Adrenal gland (tissue), 9 donors: ENCODE measurements at regions not wholly inside any gene's neighbourhood (a gene's known extent, or its start where the extent isn't known, plus 50 kb on each side); places are given as distances from the start of the nearest gene placed in this dataset.

Source experiments
- DNase-seq, 7 donors: peaks; one replicate each; pipeline ENCODE4 v3.0.0-alpha.2; 2019 to 2020
- H3K27ac ChIP-seq, 5 donors: fragments of 200-600 bp; sonication (generic) in 4 of 5; 1 replicate in 3 of 5; 2 replicates in 2 of 5; pipeline versions ENCODE4 v1.5.1 to v1.8.0; 2016 to 2020; ENCODE audit warnings: mild to moderate bottlenecking in 1 of 5
- H3K27me3 ChIP-seq: fragments of 200-600 bp; 2 replicates; pipeline ENCODE4 v1.8.0; 2021
- H3K36me3 ChIP-seq, 2 donors: fragments of 200-600 bp; replicated peaks in 1 of 2; 1 replicate in 1 of 2; 2 replicates in 1 of 2; pipeline versions ENCODE4 v1.5.1 to v1.8.0; 2018 to 2022
- H3K4me1 ChIP-seq, 2 donors: fragments of 200-600 bp; replicated peaks in 1 of 2; 1 replicate in 1 of 2; 2 replicates in 1 of 2; pipeline versions ENCODE4 v1.5.1 to v1.8.0; 2018 to 2021
- H3K4me3 ChIP-seq, 4 donors: fragments of 200-600 bp; sonication (generic) in 3 of 4; one replicate each; pipeline ENCODE4 v1.5.1; 2016 to 2018
- H3K9me3 ChIP-seq, 3 donors: fragments of 200-600 bp; sonication (generic) in 1 of 3; replicated peaks in 1 of 3; 1 replicate in 2 of 3; 2 replicates in 1 of 3; pipeline versions ENCODE4 v1.5.1 to v1.8.0; 2016 to 2021
- POLR2A ChIP-seq, 2 donors: fragments of 450-650 bp; IDR thresholded peaks; one replicate each; pipeline ENCODE4 v1.6.1; 2017; ENCODE audit warnings: antibody characterized with exemption in 2 of 2, mild to moderate bottlenecking in 2 of 2, moderate library complexity in 1 of 2
- WGBS, 4 donors: extraction: QIAGEN DNeasy Blood & Tissue Kit in 2 of 4; methylation state at CpG; one replicate each; pipeline versions ENCODE4 v1.1.5 to v1.1.7; 2013 to 2017; 5-methylcytosine and 5-hydroxymethylcytosine counted together
- intact Hi-C, 2 donors: fragments of 100-400 bp; cut with DNase I; formaldehyde crosslinking; loops; one replicate each; pipeline versions ENCODE4 v1.14.1 to v1.15.0; 2022 to 2023
- TF ChIP-seq, protein P1 (sequence below), 6 experiments: fragments of 450-650 bp in 4 of 6; fragments of 200-600 bp in 2 of 6; sonication (generic) in 1 of 6; IDR thresholded peaks; 1 replicate in 5 of 6; 2 replicates in 1 of 6; pipeline versions ENCODE4 v1.5.1 to v1.8.0; 2016 to 2021; ENCODE audit warnings: antibody characterized with exemption in 6 of 6, mild to moderate bottlenecking in 2 of 6, moderate library complexity in 1 of 6
- donor health status: healthy with polysubstance abuse.
- donor health status: Bipolar disorder and iron deficiency.
- donor health status: DM: yes; HTN: yes; CAD: no.
- donor health status: DM: no; HTN: no; CAD: no.
- donor health status: DM: no; HTN: no; CAD: no.

DNA sequence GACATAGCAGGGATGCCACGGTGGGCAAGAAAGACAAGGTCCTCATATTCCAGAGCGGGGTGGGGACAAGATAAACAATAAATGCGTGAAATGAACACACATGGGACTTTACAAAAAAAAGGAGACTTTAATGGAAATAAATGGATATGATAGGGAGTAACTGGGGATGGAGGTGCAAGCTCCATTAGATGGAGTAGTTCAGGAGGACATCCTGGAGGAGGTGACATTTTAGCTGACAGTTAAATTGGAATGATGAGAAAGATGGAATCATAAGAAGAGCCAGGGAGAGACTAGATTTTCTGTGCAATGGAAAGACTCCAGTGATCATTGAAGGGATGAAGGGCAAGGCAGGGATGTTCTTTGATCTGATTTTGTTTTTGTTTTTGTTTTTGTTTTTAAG lies 83.6 kb upstream of the MYL10 start:
- no peak overlapping the region for H3K27ac ChIP-seq
- intact Hi-C loops, result no loop called here
- TF ChIP-seq, protein P1, sequence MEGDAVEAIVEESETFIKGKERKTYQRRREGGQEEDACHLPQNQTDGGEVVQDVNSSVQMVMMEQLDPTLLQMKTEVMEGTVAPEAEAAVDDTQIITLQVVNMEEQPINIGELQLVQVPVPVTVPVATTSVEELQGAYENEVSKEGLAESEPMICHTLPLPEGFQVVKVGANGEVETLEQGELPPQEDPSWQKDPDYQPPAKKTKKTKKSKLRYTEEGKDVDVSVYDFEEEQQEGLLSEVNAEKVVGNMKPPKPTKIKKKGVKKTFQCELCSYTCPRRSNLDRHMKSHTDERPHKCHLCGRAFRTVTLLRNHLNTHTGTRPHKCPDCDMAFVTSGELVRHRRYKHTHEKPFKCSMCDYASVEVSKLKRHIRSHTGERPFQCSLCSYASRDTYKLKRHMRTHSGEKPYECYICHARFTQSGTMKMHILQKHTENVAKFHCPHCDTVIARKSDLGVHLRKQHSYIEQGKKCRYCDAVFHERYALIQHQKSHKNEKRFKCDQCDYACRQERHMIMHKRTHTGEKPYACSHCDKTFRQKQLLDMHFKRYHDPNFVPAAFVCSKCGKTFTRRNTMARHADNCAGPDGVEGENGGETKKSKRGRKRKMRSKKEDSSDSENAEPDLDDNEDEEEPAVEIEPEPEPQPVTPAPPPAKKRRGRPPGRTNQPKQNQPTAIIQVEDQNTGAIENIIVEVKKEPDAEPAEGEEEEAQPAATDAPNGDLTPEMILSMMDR (IDR thresholded peaks at IDR 0.05), result no peak
- no peak for TF ChIP-seq POLR2A (IDR thresholded peaks at IDR 0.05)

DNA sequence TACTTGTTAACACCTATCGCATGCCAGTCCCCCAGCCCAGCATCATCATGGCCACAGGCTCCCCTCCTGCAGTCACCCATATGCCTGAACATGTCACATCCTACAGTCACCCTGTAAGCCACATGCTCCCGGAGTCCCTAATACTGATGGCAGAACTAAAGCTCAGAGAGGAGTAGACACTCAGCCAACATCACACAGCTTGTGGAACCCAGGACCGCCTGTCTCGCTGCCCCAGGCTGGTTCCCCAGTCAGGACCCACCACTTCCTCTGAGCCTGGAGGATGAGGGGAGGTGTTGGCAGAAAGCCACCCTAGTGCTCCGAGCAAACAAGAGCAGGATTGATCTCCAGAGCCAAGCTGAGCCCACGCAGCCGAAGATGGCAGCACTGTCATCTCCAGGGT lies 85.0 kb upstream of the MYL10 start:
- DNase-seq, result no peak
- H3K4me3 ChIP-seq, result no peak overlapping the region
- no peaks in the 10 kb centered on the region for H3K9me3 ChIP-seq
- H3K27ac ChIP-seq, result no peak overlapping the region
- no peaks in the 10 kb centered on the region for H3K36me3 ChIP-seq
- TF ChIP-seq POLR2A (IDR thresholded peaks at IDR 0.05), result no peak
- TF ChIP-seq, protein P1 (IDR thresholded peaks at IDR 0.05), result no peak
- intact Hi-C loops, result no loop called here
- WGBS, 4 donors, result 70 to 88% (median 84%) methylated on average over 2 to 7 of the region's 7 CpGs
- no peaks in the 10 kb centered on the region for H3K4me1 ChIP-seq
- no peaks in the 10 kb centered on the region for H3K27me3 ChIP-seq

More for the DNA sequence above, 83.6 kb upstream of the MYL10 start:
- no peaks in the 10 kb centered on the region for H3K27me3 ChIP-seq
- 74 to 93% (median 92%) methylated on average over 3 of the region's 3 CpGs for WGBS, 4 donors
- H3K4me1 ChIP-seq, result no peaks in the 10 kb centered on the region
- H3K4me3 ChIP-seq, result no peak overlapping the region
- no peaks in the 10 kb centered on the region for H3K36me3 ChIP-seq
- DNase-seq, result no peak
- H3K9me3 ChIP-seq, result no peaks in the 10 kb centered on the region

DNA sequence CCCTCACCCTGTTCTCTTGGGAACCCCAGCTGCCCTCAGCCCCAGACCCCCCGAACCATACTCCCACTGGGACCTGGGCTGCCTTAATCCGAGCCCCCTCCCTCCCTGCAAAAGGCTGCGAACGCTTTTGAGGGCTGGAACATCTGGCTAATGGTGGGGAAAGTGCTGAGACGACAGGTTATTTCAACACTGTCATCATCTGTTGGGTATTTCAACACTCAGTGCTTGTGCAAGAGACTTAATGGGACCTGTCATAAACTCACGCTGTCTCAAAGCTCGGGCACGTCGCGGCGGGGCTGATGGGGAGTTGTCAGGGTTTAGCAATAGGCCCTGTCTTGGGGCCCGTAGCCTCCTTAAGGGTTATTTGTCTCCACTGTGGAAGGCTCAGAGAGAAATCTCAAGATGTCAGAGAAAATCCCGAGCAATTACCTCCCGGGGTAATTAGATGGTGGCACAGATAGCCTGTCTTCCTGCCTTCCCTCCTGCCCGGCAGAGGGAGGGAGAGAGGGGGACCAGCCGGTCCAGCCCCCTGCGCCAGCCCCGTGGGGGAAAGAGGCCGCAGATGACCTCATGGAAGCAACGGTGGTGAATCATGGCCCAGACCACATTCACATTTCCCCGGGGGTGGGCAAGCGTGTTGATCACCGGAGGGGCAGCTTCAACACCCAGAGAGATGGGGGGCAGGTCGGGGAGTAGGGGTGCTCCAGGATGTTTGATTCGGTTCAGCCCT lies 88.7 kb upstream of the MYL10 start:
- DNase-seq, result peak in 6 of 7 donors; percentile 38 to 68 (median 55)
- H3K9me3 ChIP-seq, result no peaks in the 10 kb centered on the region
- H3K4me1 ChIP-seq, result no peaks in the 10 kb centered on the region
- H3K27ac ChIP-seq, result peak overlapping the region in 3 of 5 donors; percentile 32 to 81 (median 34)
- H3K4me3 ChIP-seq, result no peak overlapping the region
- H3K36me3 ChIP-seq, result no peaks in the 10 kb centered on the region
- intact Hi-C loops, result no loop called here
- 51 to 68% (median 53%) methylated on average over 10 to 25 of the region's 25 CpGs for WGBS, 4 donors
- TF ChIP-seq POLR2A (IDR thresholded peaks at IDR 0.05), result no peak
- TF ChIP-seq, protein P1 (IDR thresholded peaks at IDR 0.05), result no peak
- no peaks in the 10 kb centered on the region for H3K27me3 ChIP-seq

DNA sequence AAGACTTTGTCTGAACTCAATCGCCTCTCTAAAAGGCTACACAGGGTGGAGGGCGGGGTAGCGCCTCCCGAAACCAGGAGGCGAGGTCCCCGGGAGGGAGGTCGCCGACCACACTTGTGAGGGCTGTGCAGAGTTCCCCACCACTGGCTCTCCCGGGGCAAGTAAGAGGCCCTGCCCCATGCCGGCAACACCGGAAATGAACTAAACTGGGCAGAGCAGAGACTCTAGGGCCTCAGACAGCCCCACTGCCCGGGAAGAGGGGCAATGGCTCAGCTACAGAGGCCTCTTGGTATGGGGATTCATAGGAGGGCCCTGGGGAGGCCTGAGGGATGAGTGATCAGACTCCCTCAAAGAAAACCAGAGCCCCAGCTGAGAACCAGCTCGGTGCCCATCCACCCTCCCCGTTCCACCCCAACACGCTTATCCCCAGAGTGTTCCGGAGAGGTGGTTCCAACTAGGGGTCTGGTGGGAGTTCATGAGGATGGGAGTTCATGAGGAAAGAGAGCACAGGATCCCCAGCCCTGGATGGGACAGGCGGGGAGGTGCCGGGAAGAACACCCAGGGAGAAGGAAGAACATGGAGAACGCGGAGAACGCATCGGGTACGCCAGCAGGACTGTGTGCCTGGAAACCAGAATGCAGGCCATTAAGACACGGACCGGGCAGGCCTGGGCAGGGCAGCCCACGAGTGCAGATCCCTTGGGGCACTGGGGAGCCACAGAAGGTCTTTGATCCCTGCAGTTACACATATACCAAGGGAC lies 89.4 kb upstream of the MYL10 start:
- H3K27ac ChIP-seq, result peak overlapping the region in 1 of 5 donors; percentile 81

More for the DNA sequence above, 89.4 kb upstream of the MYL10 start:
- no peak overlapping the region for H3K4me3 ChIP-seq
- no peak for DNase-seq
- no peaks in the 10 kb centered on the region for H3K9me3 ChIP-seq
- H3K27me3 ChIP-seq, result no peaks in the 10 kb centered on the region
- H3K36me3 ChIP-seq, result no peaks in the 10 kb centered on the region
- WGBS, 4 donors, result 80 to 94% (median 83%) methylated on average over 17 to 26 of the region's 26 CpGs
- intact Hi-C loops, result no loop called here
- TF ChIP-seq, protein P1 (IDR thresholded peaks at IDR 0.05), result no peak
- TF ChIP-seq POLR2A (IDR thresholded peaks at IDR 0.05), result no peak
- H3K4me1 ChIP-seq, result no peaks in the 10 kb centered on the region
